HG02642 (cell line): ENCODE measurements at regions not wholly inside any gene's neighbourhood (a gene's known extent, or its start where the extent isn't known, plus 50 kb on each side); places are given as distances from the start of the nearest gene placed in this dataset.
"Not testable (repeated sequence)": the region's sequence is repeated elsewhere in the genome, so short reads cannot be mapped to it uniquely, and the experiment has no call there.

Experiments
- ATAC-seq: cut with Tn5 transposase; IDR thresholded peaks from one replicate; pipeline ENCODE4 v1.9.1; 2021; ENCODE audit warnings: mild to moderate bottlenecking; ENCODE audit not compliant: unreplicated experiment, poor library complexity

- no peak for ATAC-seq
Observed at GRCh38 chr5:167850911-167851310, 440.5 kb upstream of the WWC1 start.

- no peak for ATAC-seq
Observed at GRCh38 chr5:167851416-167851815, 440.0 kb upstream of the WWC1 start.

GRCh38 chr5:167852515-167852914 lies 438.9 kb upstream of the WWC1 start:
- ATAC-seq = no peak

- no peak for ATAC-seq
Observed at GRCh38 chr5:167853421-167853820, 438.0 kb upstream of the WWC1 start.

DNA sequence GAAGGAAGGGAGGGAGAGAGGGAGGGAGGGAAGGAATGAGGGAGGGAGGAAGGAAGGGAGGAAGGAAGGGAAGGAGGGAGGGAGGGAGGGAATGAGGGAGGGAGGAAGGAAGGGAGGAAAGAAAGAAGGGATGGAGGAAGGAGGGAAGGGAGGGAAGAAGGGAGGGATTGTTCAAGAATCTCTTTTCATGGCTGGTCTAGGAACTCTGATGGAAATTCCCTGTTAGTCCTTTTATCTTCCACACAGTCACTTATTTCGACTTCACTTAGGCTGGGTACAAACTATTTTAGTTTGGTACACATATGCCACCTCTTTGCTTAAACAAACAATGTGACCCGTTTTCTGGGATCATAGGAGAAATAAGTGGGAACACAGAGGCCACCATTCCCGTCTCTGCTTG lies 435.6 kb upstream of the WWC1 start:
- no peak for ATAC-seq

GRCh38 chr5:167857321-167857720 lies 434.1 kb upstream of the WWC1 start:
- ATAC-seq = no peak

- ATAC-seq = not testable (repeated sequence)
Observed at GRCh38 chr5:167858186-167858855, 433.1 kb upstream of the WWC1 start.

- no peak for ATAC-seq
Observed at GRCh38 chr5:167861129-167861927, 430.1 kb upstream of the WWC1 start.

GRCh38 chr5:167861928-167862426 lies 429.5 kb upstream of the WWC1 start:
- ATAC-seq = no peak

DNA sequence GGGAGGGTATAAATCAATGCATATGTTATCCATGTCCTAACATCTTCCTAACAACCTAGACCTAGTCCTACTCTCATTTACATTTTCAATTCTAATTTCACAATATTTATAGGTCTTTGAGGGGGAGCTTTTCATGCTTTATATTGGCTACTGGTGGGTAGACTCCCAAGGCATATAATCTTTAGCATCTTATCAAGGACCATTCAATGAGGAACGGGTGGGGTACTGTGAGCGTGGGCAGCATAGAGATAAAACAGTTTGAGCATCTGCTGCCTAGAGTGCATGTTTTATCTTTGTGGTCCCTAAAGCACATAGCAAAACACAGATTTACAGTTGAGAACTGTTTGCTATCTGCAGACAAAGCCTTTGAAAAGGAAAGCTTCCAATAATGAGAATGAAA lies 427.6 kb upstream of the WWC1 start:
- no peak for ATAC-seq

DNA sequence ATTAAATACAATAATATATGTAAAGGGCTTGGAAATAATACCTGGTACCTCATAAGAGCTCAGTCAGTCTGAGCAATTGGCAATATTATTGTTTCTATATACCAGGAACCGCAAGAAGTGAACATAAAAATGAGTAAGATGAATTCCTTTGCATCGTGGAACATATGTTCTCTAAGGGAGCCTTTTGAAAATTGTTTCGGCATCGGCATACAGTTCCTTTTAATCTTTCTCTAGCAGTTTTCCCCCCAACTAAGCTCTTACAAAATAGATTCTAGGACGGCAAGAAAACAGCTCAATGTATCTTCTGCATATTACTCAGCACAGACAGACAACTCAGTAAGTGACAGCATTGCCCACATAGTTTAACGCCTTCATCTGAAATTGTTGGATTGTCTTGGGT lies 426.6 kb upstream of the WWC1 start:
- ATAC-seq = no peak

DNA sequence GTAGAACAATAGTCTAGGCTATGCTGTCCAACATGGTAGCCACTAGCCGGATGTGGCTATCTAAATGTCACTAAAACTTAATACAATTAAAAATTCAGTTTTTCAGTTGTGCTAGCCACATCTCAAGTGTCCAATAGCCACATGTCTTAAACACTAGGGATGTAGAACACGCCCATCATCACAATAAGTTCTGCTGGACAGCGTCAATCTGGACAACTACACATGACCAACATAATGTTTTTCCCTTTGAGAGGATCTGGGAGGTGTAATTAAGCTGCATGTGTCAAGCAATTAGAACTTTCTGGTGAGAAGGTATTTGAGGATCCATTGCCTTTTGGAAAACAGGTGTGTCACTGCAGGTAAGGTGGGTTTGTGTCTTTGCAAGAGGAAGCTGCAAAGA lies 424.6 kb upstream of the WWC1 start:
- no peak for ATAC-seq

DNA sequence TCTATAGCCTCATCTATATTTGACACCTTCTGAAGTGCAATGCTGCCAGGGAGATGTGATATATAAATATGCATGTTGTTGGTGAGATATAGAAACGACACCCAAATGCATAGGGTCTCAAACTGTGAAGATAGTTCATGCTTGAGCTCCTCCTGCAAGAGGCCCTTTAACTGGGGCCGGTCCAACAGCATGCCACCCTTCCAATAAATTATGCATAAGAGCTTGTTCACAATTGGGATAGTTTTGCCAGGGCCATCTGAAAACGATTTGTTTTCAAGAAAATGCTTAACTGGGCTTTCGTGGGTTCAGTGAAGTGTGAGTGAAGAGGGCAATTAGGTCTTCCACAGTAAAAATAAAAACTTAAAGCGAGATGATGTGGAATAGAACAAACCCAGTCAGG lies 424.2 kb upstream of the WWC1 start:
- no peak for ATAC-seq

- no peak for ATAC-seq
Observed at GRCh38 chr5:167869125-167869524, 422.3 kb upstream of the WWC1 start.

DNA sequence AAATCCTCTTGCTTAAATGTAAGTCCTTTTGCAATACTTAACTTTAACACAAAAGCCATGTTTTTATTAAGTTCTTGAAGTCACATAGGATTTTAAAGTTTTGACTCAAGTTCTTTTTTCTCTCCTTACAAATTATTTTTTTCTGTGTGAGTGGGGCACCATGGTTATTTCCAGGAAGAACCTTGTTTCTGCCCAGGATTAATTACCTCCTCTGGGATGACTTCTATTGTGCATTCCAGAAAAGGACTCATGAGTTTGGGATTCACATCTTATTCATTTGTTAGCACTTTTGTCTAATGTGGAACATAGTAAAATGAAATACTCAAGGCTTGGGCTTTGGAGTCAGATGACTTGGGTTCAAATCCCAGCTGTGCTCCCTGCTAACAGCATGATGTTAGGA lies 421.4 kb upstream of the WWC1 start:
- no peak for ATAC-seq

GRCh38 chr5:167871091-167871490 lies 420.4 kb upstream of the WWC1 start:
- ATAC-seq = no peak

DNA sequence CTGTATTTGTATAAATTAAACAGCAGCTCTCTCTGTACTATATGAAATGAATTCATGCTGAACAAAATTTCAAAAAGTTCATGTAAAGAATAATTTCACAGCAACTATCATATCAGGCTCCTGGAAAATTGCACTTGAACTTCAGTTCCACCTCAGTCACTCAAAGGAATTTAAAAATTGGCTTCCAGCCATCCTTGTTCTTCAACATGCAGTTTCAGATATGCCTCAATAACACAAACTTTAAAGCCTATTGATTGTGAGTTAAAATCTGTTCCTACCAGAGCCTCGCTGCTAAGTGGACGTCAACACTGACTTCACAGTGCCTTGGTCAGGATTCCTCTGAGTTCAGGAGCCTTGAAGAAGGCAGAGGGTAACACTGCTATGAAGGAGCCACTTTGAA lies 418.7 kb upstream of the WWC1 start:
- no peak for ATAC-seq

- no peak for ATAC-seq
Observed at GRCh38 chr5:167877114-167877722, 414.2 kb upstream of the WWC1 start.

- no peak for ATAC-seq
Observed at GRCh38 chr5:167877924-167878323, 413.5 kb upstream of the WWC1 start.

GRCh38 chr5:167880420-167880819 lies 411.0 kb upstream of the WWC1 start:
- ATAC-seq = no peak

DNA sequence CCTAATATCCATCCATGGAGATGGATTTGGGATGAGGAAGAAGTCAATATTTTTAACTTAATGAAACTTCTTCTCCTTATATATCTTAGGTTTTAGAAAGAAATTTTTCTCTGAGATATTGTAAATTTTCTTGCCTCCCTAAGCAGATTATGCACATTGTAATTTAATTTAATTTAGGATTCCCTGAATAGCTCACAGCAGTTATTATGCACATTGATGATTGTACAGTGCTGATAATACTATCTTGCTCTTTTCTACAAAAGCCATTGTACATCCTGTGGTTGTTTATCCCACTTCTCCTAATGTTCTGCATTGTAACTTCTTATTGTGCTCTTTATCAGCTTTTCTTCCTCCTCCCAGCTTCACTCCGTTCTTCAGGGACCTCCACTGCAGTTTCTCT lies 410.4 kb upstream of the WWC1 start:
- ATAC-seq = no peak
